ENCODE measurements at regions not wholly inside any gene's neighbourhood (a gene's known extent, or its start where the extent isn't known, plus 50 kb on each side); places are given as distances from the start of the nearest gene placed in this dataset.

GRCh38 chr6:109255946-109256640 lies 126.2 kb downstream of the CD164 start:
- TF ChIP-seq, protein P1, sequence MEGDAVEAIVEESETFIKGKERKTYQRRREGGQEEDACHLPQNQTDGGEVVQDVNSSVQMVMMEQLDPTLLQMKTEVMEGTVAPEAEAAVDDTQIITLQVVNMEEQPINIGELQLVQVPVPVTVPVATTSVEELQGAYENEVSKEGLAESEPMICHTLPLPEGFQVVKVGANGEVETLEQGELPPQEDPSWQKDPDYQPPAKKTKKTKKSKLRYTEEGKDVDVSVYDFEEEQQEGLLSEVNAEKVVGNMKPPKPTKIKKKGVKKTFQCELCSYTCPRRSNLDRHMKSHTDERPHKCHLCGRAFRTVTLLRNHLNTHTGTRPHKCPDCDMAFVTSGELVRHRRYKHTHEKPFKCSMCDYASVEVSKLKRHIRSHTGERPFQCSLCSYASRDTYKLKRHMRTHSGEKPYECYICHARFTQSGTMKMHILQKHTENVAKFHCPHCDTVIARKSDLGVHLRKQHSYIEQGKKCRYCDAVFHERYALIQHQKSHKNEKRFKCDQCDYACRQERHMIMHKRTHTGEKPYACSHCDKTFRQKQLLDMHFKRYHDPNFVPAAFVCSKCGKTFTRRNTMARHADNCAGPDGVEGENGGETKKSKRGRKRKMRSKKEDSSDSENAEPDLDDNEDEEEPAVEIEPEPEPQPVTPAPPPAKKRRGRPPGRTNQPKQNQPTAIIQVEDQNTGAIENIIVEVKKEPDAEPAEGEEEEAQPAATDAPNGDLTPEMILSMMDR (IDR thresholded peaks at IDR 0.05) = no peak
- no peak for TF ChIP-seq EZH2 (IDR thresholded peaks at IDR 0.05)
- TF ChIP-seq EZH2phosphoT487 (IDR thresholded peaks at IDR 0.05) = no peak
